Peyer's patch (tissue), 4 donors: ENCODE measurements at regions not wholly inside any gene's neighbourhood (a gene's known extent, or its start where the extent isn't known, plus 50 kb on each side); places are given as distances from the start of the nearest gene placed in this dataset.

ENCODE experiments used
- POLR2A ChIP-seq, 2 donors: fragments of 450-650 bp; IDR thresholded peaks; one replicate each; pipeline ENCODE4 v1.5.1; 2017; ENCODE audit warnings: antibody characterized with exemption in 2 of 2, mild to moderate bottlenecking in 2 of 2, moderate library complexity in 2 of 2
- TF ChIP-seq, protein P1 (sequence below), 6 experiments: fragments of 450-650 bp in 4 of 6; fragments of 200-600 bp in 2 of 6; sonication (generic) in 1 of 6; IDR thresholded peaks; one replicate each; pipeline ENCODE4 v1.5.1; 2017 to 2019; ENCODE audit warnings: antibody characterized with exemption in 6 of 6, mild to moderate bottlenecking in 3 of 6, moderate library complexity in 1 of 6

DNA sequence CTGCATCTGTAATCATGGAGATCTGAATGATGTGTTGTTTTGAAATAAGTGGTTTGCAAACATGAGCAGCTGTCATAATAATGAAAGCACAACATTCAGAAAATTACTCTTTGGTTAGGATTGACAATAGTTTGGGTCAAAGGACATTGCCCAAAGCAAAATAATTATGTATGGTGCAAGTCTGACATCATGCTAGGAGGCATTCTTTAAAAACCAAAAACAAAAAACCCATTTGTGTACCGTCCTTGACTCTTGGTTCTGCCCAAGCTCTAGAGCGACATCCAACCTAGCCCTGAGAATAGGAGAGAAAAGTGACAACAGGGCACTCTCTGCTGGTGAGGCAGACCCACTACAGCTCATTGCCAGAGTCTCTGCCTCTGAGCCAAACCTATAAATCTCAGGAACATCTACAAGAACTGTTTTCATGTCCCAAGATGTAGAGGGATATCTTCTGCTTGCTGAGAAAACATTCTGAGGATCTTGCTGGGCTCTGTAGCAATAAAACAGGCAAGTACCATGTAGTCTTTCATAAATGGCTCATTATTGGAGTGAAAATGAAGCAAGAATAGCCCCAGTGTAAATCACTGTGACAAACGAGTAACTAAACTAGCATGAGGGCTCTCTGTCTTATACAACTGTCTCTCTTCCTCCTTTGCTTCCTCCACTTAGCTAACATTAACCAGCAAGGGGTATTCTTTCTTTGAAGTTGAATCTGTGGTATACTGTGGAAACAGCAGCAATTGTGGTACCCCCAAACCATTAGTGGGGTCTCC lies 266.8 kb upstream of the CXCR4 start:
- TF ChIP-seq, protein P1, sequence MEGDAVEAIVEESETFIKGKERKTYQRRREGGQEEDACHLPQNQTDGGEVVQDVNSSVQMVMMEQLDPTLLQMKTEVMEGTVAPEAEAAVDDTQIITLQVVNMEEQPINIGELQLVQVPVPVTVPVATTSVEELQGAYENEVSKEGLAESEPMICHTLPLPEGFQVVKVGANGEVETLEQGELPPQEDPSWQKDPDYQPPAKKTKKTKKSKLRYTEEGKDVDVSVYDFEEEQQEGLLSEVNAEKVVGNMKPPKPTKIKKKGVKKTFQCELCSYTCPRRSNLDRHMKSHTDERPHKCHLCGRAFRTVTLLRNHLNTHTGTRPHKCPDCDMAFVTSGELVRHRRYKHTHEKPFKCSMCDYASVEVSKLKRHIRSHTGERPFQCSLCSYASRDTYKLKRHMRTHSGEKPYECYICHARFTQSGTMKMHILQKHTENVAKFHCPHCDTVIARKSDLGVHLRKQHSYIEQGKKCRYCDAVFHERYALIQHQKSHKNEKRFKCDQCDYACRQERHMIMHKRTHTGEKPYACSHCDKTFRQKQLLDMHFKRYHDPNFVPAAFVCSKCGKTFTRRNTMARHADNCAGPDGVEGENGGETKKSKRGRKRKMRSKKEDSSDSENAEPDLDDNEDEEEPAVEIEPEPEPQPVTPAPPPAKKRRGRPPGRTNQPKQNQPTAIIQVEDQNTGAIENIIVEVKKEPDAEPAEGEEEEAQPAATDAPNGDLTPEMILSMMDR (IDR thresholded peaks at IDR 0.05) = peak; percentile 40 to 70 (median 62)
- no peak for TF ChIP-seq POLR2A (IDR thresholded peaks at IDR 0.05)
